Astrocyte of the spinal cord (primary cell): ENCODE measurements at regions not wholly inside any gene's neighbourhood (a gene's known extent, or its start where the extent isn't known, plus 50 kb on each side); places are given as distances from the start of the nearest gene placed in this dataset.
A peak's percentile ranks its signal among the peaks of the same experiment; 100 is the strongest.
"Not testable (repeated sequence)": the region's sequence is repeated elsewhere in the genome, so short reads cannot be mapped to it uniquely, and the experiment has no call there.

Source experiments
- DNase-seq: peaks from one replicate; pipeline ENCODE4 v3.0.0; 2011; ENCODE audit warnings: low read depth, low spot score
- H3K4me3 ChIP-seq: 2 replicates; pipeline ENCODE4 v1.5.1; 2011; ENCODE audit warnings: low read depth, mild to moderate bottlenecking, low read length, moderate library complexity
- in situ Hi-C: cut with HindIII; loops from 2 replicates; pipeline ENCODE4 v1.10.0; 2017; ENCODE audit warnings: low sequenced_read_pairs
- TF ChIP-seq, protein P1 (sequence below): IDR thresholded peaks from 2 replicates; pipeline ENCODE4 v1.5.1; 2012; ENCODE audit warnings: low read depth, mild to moderate bottlenecking, low read length, inconsistent platforms

DNA sequence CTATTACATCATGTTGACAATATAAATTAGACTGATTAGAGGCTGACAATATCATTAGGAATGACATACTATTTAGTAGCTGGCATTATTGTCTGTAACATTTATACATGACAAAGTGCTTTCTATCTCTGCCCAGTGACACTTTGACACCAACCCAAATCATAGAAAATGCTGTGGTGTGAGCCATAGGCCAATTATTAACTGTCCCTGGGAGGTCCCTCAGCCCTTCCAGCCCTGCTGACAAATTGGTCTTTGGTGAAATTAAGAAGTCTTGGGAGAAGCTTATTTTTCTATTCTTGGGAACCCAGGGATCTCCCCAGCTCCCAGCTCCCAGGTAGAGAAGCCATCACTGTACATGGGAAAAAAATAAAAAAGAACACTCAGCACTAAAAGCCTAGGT is 179.6 kb downstream of the AIPL1 start:
- in situ Hi-C loops, result no loop called here
- no peak overlapping the region for H3K4me3 ChIP-seq
- no peak for DNase-seq
- TF ChIP-seq, protein P1, sequence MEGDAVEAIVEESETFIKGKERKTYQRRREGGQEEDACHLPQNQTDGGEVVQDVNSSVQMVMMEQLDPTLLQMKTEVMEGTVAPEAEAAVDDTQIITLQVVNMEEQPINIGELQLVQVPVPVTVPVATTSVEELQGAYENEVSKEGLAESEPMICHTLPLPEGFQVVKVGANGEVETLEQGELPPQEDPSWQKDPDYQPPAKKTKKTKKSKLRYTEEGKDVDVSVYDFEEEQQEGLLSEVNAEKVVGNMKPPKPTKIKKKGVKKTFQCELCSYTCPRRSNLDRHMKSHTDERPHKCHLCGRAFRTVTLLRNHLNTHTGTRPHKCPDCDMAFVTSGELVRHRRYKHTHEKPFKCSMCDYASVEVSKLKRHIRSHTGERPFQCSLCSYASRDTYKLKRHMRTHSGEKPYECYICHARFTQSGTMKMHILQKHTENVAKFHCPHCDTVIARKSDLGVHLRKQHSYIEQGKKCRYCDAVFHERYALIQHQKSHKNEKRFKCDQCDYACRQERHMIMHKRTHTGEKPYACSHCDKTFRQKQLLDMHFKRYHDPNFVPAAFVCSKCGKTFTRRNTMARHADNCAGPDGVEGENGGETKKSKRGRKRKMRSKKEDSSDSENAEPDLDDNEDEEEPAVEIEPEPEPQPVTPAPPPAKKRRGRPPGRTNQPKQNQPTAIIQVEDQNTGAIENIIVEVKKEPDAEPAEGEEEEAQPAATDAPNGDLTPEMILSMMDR, result no peak

DNA sequence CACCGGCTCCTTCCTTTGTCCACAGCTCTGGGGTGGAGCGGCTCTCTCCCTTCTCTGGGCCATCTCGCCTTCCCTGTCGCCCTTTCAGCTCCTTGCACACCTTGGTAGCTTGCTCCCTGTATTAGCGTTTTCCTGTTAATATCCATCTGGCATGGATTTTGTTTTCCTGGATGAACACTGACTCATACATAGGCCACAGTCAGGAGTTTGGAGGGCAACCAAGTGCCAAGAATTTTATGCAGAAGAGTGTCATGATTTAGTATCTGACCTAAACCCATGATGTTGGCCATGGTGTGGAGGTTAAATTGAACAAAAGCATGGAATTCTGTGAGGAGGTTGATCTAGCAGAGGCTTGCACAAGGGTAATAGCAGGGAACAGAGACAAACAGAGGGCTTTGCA is 180.9 kb downstream of the AIPL1 start:
- H3K4me3 ChIP-seq, result no peak overlapping the region
- peak; percentile 22 for DNase-seq
- TF ChIP-seq, protein P1, result no peak
- in situ Hi-C loops, result no loop called here

DNA sequence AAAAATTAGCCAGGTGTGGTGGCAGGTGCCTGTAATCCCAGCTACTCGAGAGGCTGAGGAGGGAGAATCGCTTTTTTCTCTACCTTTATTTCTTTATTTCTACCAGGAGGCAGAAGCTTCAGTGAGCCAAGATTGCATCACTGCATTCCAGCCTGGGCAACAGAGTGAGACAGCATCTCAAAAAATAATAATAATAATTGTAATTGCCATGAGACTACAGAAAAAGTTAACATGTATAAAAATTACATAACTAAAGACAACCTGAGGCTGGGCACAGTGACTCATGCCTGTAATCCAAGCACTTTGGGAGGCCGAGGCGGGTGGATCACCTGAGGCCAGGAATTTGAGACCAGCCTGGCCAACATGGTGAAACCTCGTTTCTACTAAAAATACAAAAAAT is 181.5 kb downstream of the WSCD1 start:
- in situ Hi-C loops, H3K4me3 ChIP-seq, DNase-seq: not testable (repeated sequence)

DNA sequence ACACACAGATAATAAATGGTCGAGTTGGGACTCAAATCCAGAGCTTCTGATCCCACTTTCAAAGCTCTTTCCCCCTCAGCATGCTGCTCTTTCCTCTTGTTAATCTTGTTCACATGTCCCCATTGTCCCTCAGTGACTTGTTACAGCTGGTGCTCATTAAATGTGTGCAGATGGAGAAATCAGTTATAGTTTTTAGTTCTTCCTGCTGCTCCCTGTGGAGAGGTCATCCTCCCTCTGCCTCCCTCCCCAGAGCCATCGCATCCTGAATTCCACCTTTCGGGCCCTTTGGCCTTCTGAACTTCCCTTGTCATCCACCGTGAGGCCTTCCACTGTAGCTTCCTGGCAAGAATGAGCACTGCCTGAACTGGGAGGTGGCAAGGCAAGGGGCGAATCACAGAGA is 179.6 kb downstream of the WSCD1 start:
- in situ Hi-C loops, result no loop called here
- TF ChIP-seq, protein P1, result no peak
- no peak overlapping the region for H3K4me3 ChIP-seq
- no peak for DNase-seq

DNA sequence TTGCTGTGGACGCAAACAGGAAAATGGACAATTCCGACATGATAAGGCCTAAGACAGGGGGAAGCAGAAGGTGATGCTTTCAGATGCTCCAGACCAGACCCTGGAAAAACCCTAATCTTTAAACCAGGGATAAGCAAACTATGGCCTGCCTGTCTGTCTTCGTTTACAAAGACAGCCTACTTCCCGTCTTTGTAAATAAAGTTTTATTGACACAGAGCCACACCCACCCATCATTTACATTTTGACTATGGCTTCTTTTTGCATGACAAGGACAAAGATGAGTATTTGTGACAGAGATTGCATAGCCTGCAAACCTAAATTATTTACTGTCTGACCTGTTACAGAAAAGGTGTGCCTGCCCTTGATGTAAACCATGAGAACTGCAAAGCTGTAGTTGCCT is 177.9 kb downstream of the WSCD1 start:
- in situ Hi-C loops, result no loop called here
- no peak for DNase-seq
- TF ChIP-seq, protein P1, result no peak
- no peak overlapping the region for H3K4me3 ChIP-seq

DNA sequence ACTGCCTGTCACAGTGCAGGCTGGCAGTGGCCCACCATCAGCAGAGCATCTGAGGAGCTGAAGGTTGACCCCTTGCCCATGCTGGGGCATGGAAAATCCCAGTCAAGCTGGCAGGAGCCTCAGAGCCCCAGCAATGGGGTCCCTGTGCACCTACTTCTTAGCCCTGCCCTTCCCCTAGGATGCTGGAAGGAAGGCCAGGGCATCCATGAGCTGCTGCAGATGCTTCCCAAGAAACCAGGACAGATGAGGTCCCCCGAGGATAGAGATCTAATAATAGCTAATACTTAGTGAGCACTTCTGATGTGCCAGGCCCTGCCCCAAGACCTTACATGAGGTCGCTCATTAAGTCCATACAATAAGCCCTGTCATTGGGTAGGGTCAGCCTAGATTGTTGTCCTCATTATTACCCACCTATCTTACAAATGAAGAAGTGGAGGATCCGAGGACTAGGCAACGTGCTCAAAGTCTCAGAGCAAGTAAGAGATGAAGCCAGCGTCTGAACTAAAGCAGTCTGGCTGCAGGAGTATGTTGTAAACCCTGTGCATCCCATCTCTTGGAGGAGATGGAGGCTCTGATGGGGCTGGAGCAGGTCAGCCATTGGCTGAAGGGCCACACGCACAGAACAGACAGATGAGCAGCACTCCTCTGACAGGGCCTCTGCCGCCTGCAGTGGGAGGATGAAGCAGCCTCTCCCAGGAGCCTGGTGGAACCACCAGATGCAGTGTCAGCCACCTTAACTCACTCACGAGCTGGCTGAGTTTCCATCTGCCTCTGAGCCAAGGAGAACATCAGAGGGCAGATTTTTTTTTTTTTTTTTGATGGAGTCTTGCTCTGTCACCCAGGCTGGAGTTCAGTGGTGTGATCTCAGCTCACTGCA is 175.4 kb downstream of the WSCD1 start:
- in situ Hi-C loops, result no loop called here
- TF ChIP-seq, protein P1, result no peak
- DNase-seq, result no peak
- H3K4me3 ChIP-seq, result no peak overlapping the region

DNA sequence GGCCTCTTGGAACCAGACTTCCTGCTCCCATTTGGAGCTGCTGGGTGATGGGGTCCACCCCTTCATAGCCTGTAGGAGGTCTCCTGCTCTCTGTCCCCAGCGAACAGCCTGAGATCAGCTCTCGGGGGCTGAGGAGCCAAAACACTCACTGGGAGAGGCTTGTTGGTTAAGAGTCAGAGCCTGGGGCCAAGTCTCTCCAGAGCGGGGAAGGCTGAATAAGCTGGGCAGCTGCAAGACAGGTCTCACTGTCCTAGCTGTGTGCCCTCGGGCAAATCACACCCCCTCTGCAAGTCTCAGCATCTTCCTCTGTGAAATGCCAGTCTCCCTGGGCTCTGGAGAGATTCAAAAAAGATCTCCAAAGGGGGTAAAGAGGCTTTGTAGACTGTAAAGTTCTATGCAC is 174.6 kb downstream of the WSCD1 start:
- no peak overlapping the region for H3K4me3 ChIP-seq
- DNase-seq, result no peak
- TF ChIP-seq, protein P1, result no peak
- in situ Hi-C loops, result no loop called here
